Loucy (cell line): ENCODE measurements at regions not wholly inside any gene's neighbourhood (a gene's known extent, or its start where the extent isn't known, plus 50 kb on each side); places are given as distances from the start of the nearest gene placed in this dataset.

Source experiments
- H2AFZ ChIP-seq: fragments of 200-600 bp; sonication (generic); 2 replicates; pipeline ENCODE4 v1.6.0; 2016; ENCODE audit warnings: antibody characterized with exemption, mild to moderate bottlenecking, low read length, moderate library complexity
- H3F3A ChIP-seq: fragments of 200-600 bp; 2 replicates; pipeline ENCODE4 v1.6.0; 2016; ENCODE audit warnings: antibody characterized with exemption, low read depth, mild to moderate bottlenecking
- H3K27me3 ChIP-seq: fragments of 200-600 bp; sonication (generic); 2 replicates; pipeline ENCODE4 v1.6.1; 2014; ENCODE audit warnings: low read length, mild to moderate bottlenecking; ENCODE audit not compliant: insufficient read depth, poor library complexity, severe bottlenecking
- H3K36me3 ChIP-seq: fragments of 200-600 bp; sonication (generic); 2 replicates; pipeline ENCODE4 v1.6.1; 2016; ENCODE audit warnings: low read length; ENCODE audit not compliant: insufficient read depth
- H3K4me1 ChIP-seq: fragments of 200-600 bp; sonication (generic); 2 replicates; pipeline ENCODE4 v1.5.1; 2014; ENCODE audit warnings: low read length, mild to moderate bottlenecking; ENCODE audit not compliant: insufficient read depth, poor library complexity, severe bottlenecking
- H3K4me2 ChIP-seq: fragments of 200-600 bp; sonication (generic); 2 replicates; pipeline ENCODE4 v1.6.0; 2014; ENCODE audit warnings: antibody characterized with exemption, low read length, low read depth, mild to moderate bottlenecking; ENCODE audit not compliant: poor library complexity, severe bottlenecking
- H3K4me3 ChIP-seq: fragments of 200-600 bp; sonication (generic); 2 replicates; pipeline ENCODE4 v1.5.1; 2014; ENCODE audit warnings: low read length, mild to moderate bottlenecking, mixed read lengths; ENCODE audit not compliant: poor library complexity, severe bottlenecking
- H3K79me2 ChIP-seq: fragments of 200-600 bp; sonication (generic); 2 replicates; pipeline ENCODE4 v1.6.1; 2014; ENCODE audit warnings: low read length; ENCODE audit not compliant: insufficient read depth
- H3K9ac ChIP-seq: fragments of 200-600 bp; sonication (generic); 2 replicates; pipeline ENCODE4 v1.6.0; 2014; ENCODE audit warnings: mild to moderate bottlenecking, low read depth, low read length, moderate library complexity; ENCODE audit not compliant: poor library complexity, severe bottlenecking
- H3K9me2 ChIP-seq: fragments of 200-600 bp; sonication (generic); replicated peaks from 2 replicates; pipeline ENCODE4 v1.6.1; 2016; ENCODE audit warnings: low read depth, low read length, mixed read lengths
- H3K9me3 ChIP-seq: fragments of 200-600 bp; sonication (generic); 2 replicates; pipeline ENCODE4 v1.6.1; 2014; ENCODE audit warnings: mild to moderate bottlenecking, antibody characterized with exemption, low read length, low read depth; ENCODE audit not compliant: insufficient read depth
- H4K20me1 ChIP-seq: fragments of 200-600 bp; sonication (generic); 2 replicates; pipeline ENCODE4 v1.6.0; 2014; ENCODE audit warnings: antibody characterized with exemption, low read length, mild to moderate bottlenecking; ENCODE audit not compliant: insufficient read depth, poor library complexity, severe bottlenecking
- EZH2phosphoT487 ChIP-seq: fragments of 200-600 bp; IDR thresholded peaks from 2 replicates; pipeline ENCODE4 v1.6.1; 2018; ENCODE audit warnings: antibody characterized with exemption, mild to moderate bottlenecking, moderate library complexity, borderline replicate concordance
- TF ChIP-seq, protein P1 (sequence below): fragments of 200-600 bp; sonication (generic); conservative IDR thresholded peaks from 2 replicates; pipeline ENCODE4 v1.5.1; 2014; ENCODE audit warnings: mild to moderate bottlenecking, antibody characterized with exemption, low read length

DNA sequence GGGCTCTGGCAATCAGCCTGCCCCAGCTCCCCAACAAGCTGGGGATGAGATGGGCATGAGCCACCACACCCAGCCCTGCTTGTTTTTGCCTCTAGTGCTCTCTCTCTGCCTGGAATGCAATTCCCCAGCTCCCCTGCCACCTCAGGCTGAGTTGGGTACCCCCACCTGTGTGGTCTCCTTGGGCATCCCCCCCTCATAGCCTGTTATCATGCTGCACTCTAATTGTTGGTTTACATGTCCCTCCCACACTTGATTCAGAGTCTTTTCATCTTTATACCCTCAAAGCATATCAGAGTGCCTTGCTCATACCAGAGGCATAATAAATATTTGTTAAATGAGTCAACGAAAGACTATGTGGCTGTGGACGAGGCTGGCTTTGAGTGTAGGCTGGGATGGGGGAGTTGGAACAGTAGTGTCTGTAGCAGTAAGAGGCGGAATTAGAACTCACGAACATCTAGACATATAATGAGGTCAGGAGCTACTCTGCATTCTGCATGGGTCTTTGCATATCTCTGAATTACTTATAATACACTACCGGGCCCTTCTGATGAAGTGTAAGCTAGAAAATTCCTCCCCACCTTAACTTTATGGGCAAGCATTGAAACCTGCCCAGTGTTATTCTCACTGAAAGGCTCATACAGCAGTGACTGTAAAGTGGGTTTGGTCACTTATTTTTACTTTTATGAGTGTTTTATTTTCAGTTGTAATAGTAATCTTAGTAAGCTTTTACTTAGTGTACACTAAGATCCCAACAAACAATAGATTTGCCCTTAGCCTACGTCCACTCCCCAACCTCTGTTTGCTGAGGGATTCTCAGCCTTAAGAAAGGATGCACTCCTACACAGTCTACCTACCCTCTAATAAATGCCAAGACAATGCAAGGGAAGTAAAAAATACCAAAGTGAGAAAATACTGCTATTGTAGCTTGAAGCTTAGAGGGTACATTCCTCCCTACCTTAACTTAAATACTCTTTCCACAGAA lies 58.7 kb downstream of the EDN1 start:
- H3K4me2 ChIP-seq = no peak overlapping the region
- H3K9me3 ChIP-seq = peaks cover 7% of the 10 kb centered on the region; the same call in 1 of the 2 replicates
- no peaks in the 10 kb centered on the region for H3F3A ChIP-seq
- H3K36me3 ChIP-seq = no peaks in the 10 kb centered on the region
- no peak overlapping the region for H2AFZ ChIP-seq
- TF ChIP-seq, protein P1, sequence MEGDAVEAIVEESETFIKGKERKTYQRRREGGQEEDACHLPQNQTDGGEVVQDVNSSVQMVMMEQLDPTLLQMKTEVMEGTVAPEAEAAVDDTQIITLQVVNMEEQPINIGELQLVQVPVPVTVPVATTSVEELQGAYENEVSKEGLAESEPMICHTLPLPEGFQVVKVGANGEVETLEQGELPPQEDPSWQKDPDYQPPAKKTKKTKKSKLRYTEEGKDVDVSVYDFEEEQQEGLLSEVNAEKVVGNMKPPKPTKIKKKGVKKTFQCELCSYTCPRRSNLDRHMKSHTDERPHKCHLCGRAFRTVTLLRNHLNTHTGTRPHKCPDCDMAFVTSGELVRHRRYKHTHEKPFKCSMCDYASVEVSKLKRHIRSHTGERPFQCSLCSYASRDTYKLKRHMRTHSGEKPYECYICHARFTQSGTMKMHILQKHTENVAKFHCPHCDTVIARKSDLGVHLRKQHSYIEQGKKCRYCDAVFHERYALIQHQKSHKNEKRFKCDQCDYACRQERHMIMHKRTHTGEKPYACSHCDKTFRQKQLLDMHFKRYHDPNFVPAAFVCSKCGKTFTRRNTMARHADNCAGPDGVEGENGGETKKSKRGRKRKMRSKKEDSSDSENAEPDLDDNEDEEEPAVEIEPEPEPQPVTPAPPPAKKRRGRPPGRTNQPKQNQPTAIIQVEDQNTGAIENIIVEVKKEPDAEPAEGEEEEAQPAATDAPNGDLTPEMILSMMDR = no peak
- TF ChIP-seq EZH2phosphoT487 = no peak
- H3K4me3 ChIP-seq = no peak overlapping the region
- no peaks in the 10 kb centered on the region for H4K20me1 ChIP-seq
- H3K4me1 ChIP-seq = no peaks in the 10 kb centered on the region
- H3K79me2 ChIP-seq = no peaks in the 10 kb centered on the region
- H3K27me3 ChIP-seq = no peaks in the 10 kb centered on the region
- no peak overlapping the region for H3K9ac ChIP-seq
- H3K9me2 ChIP-seq = no peaks in the 10 kb centered on the region

DNA sequence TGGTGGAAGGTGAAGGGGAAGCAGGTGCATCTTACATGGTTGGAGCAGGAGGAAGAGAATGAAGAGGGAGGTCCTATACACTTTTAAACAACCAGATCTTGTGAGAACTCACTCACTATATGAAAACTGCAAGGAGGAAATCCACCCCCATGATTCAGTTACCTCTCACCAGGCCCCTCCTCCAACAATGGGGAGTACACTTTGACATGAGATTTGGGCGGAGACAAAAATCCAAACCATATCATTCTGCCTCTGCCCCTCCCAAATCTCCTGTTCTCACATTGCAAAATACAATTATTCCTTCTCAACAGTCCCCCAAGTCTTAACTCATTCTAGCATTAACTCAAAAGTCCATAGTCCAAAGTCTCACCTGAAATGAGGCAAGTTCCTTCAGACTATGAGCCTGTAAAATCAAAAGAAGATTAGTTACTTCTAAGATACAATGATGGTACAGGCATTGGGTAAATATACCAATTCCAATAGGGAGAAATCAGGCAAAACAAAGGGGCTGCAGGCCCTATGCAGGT lies 60.5 kb downstream of the EDN1 start:
- no peaks in the 10 kb centered on the region for H3K9me2 ChIP-seq
- no peaks in the 10 kb centered on the region for H3K4me1 ChIP-seq
- TF ChIP-seq EZH2phosphoT487 = no peak
- TF ChIP-seq, protein P1 = no peak
- H3K79me2 ChIP-seq = no peaks in the 10 kb centered on the region
- no peaks in the 10 kb centered on the region for H3F3A ChIP-seq
- peaks cover 7% of the 10 kb centered on the region; the same call in 1 of the 2 replicates for H3K9me3 ChIP-seq
- H4K20me1 ChIP-seq = no peaks in the 10 kb centered on the region
- no peak overlapping the region for H3K4me2 ChIP-seq
- no peaks in the 10 kb centered on the region for H3K36me3 ChIP-seq
- no peak overlapping the region for H2AFZ ChIP-seq
- no peak overlapping the region for H3K9ac ChIP-seq
- H3K27me3 ChIP-seq = no peaks in the 10 kb centered on the region
- H3K4me3 ChIP-seq = no peak overlapping the region

DNA sequence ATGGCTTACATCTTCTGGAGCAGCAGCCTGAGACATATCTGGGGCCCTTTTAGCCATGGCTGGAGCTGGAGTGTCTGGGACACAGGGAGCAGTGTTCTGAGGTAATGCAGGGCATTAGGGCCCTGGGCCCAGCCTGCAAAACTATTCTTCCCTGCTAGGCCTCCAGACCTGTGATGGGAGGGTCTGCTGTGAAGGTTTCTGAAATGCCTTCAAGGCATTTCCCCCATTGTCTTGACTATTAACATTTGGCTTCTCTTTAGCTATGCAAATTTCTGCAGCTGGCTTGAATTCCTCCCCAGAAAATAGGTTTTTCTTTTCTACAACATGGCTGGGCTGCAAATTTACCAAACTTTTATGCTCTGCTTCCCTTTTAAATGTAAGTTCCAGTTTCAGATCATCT lies 61.5 kb downstream of the EDN1 start:
- Histone ChIP-seq H3K36me3 (no peaks in the 10 kb centered on the region), H3K4me2 (no peak overlapping the region), H3K9me3 (peaks cover 7% of the 10 kb centered on the region; the same call in 1 of the 2 replicates), H3F3A (no peaks in the 10 kb centered on the region), H3K9me2 (no peaks in the 10 kb centered on the region), H3K79me2 (no peaks in the 10 kb centered on the region), H3K4me3 (no peak overlapping the region), H2AFZ (no peak overlapping the region), H3K9ac (no peak overlapping the region), H4K20me1 (no peaks in the 10 kb centered on the region), H3K4me1 (no peaks in the 10 kb centered on the region), H3K27me3 (no peaks in the 10 kb centered on the region)
- no peak for TF ChIP-seq EZH2phosphoT487
- TF ChIP-seq, protein P1 = no peak
